Ectodermal cell (in vitro differentiated cells): ENCODE measurements at regions not wholly inside any gene's neighbourhood (a gene's known extent, or its start where the extent isn't known, plus 50 kb on each side); places are given as distances from the start of the nearest gene placed in this dataset.
A peak's percentile ranks its signal among the peaks of the same experiment; 100 is the strongest.
"Not testable (repeated sequence)": the region's sequence is repeated elsewhere in the genome, so short reads cannot be mapped to it uniquely, and the experiment has no call there.

Source experiments
- H3K27ac ChIP-seq: 2 replicates; pipeline ENCODE4 v1.7.0; 2013; ENCODE audit warnings: mild to moderate bottlenecking, low read depth, low read length; ENCODE audit not compliant: insufficient read depth, poor library complexity, severe bottlenecking
- H3K27me3 ChIP-seq: 2 replicates; pipeline ENCODE4 v1.7.0; 2013; ENCODE audit warnings: mild to moderate bottlenecking, low read length; ENCODE audit not compliant: insufficient read depth, control insufficient read depth, poor library complexity, severe bottlenecking
- H3K36me3 ChIP-seq: one replicate; pipeline ENCODE4 v1.7.0; 2013; ENCODE audit warnings: low read length; ENCODE audit not compliant: control insufficient read depth, insufficient read depth
- H3K4me1 ChIP-seq: one replicate; pipeline ENCODE4 v1.7.0; 2013; ENCODE audit warnings: low read length; ENCODE audit not compliant: control insufficient read depth, insufficient read depth
- H3K4me3 ChIP-seq: 2 replicates; pipeline ENCODE4 v1.7.0; 2013; ENCODE audit warnings: low read depth, low read length, control low read depth; ENCODE audit not compliant: insufficient read depth
- H3K9me3 ChIP-seq: 2 replicates; pipeline ENCODE4 v1.7.0; 2013; ENCODE audit warnings: mild to moderate bottlenecking, low read length, moderate library complexity; ENCODE audit not compliant: control insufficient read depth
- WGBS, 2 experiments: methylation state at CpG; one replicate each; pipeline ENCODE4 v1.1.7; 2013; ENCODE audit warnings: missing lambda C conversion rate in 2 of 2; 5-methylcytosine and 5-hydroxymethylcytosine counted together

DNA sequence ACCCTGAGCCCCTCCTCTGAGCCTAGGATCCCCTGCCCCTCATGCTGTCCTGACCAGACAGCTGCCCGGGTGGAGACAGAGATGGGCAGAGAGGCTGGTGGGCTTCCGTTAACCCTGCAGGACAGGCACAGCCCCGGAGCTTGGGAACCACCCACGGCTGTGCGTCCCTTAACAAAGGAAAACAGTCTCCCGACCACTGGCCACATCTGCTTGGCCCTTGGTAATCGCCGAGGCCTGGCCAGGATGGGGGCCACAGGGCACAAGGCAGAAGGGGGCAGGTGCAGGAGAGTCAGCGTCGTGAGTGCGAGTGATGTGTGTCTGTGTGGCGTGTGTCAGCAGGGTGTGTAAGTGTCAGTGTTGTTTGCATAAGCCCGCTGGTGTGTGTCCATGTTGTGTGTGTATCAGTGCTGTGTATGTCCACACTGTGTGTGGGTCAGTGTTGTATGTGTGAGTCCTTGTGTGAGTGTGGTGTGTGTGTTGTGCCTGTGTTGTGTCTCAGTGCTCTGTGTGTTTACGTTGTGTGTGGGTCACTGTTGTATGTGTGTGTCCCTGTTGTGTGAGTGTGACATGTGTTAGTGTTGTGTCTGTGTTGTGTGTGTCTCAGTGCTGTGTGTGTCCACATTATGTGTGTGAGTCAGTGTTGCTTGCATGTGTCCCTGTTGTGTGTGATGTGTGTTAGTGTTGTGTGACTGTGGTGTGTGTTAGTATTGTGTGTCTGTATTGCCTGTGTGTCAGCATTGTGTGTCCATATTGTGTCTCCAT is 369.5 kb downstream of the BRD1 start:
- Histone ChIP-seq H3K27me3 (no peaks in the 10 kb centered on the region), H3K9me3 (no peaks in the 10 kb centered on the region), H3K27ac (no peak overlapping the region), H3K36me3 (no peaks in the 10 kb centered on the region), H3K4me1 (peaks cover 5% of the 10 kb centered on the region), H3K4me3 (no peak overlapping the region)
- 93 to 95% methylated on average over 14 of the region's 14 CpGs for WGBS, 2 experiments

DNA sequence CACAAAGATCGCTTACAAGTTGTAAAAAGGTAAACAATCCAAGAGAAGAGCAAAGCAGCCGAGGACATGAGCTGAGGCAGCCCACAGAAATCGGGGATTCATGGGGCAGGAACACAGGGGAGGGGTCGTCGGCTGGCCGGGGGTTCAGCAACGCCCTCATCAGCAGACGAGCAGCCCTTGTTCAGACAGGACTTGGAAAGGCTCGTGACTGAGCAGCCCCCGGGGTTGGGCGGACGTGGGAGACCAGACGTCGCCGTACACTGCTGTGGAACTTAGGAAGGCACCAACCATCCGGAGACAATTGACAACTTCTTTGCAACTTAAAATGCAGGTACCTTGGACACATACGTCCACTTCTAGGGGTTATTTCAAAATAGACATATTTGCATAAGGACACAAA is 370.5 kb downstream of the BRD1 start:
- Histone ChIP-seq H3K9me3 (no peaks in the 10 kb centered on the region), H3K4me1 (peaks cover 5% of the 10 kb centered on the region), H3K36me3 (no peaks in the 10 kb centered on the region), H3K4me3 (no peak overlapping the region), H3K27me3 (no peaks in the 10 kb centered on the region), H3K27ac (no peak overlapping the region)
- 88% methylated on average over 17 of the region's 17 CpGs for WGBS, 2 experiments

DNA sequence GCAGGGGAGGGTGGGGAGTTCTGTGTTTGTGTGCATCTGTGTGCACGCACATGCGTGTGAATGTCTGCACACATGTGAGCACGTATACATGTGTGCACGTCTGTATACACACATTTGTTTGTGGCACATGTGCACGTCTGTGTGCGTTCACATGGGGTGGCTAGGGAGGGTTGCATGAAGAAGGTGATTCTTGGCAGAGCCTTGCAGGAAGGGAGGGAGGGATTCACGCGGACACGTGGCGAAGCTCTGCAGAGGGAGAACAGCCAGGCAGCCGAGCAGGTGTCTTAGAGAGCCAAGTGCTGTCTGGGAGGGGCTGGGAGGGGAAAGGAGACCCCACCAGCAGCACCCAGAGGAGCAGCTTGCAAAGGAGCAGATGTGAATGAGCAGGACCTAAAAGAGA is 372.1 kb downstream of the BRD1 start:
- Histone ChIP-seq H3K4me1 (peaks cover 9% of the 10 kb centered on the region), H3K9me3 (no peaks in the 10 kb centered on the region), H3K4me3 (no peak overlapping the region), H3K27me3 (no peaks in the 10 kb centered on the region), H3K27ac (no peak overlapping the region), H3K36me3 (no peaks in the 10 kb centered on the region)
- WGBS, 2 experiments = 87 to 90% methylated on average over 11 of the region's 11 CpGs

DNA sequence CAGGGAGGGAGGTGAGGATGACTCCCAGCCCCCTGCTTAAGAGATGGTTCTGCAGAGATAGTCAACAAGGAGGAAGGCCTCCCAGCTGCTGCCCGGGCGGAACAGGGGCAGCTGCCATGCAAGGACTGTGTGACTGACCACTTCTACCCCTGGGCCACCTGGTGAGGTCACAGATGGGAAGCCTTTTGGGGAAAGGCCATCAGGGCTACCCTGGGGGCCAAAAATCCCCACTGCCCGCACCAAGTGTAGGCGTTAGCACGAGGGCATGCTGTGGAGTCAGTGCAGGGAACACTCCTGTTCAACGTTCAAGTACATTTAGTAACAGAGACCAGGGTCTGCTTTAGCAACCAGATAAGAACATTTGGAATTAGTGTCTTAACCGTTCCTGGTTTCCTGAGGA is 372.9 kb downstream of the BRD1 start:
- H3K4me3 ChIP-seq = no peak overlapping the region
- peaks cover 16% of the 10 kb centered on the region for H3K4me1 ChIP-seq
- H3K27ac ChIP-seq = no peak overlapping the region
- H3K27me3 ChIP-seq = no peaks in the 10 kb centered on the region
- H3K36me3 ChIP-seq = no peaks in the 10 kb centered on the region
- WGBS, 2 experiments = 93 to 94% methylated on average over 7 of the region's 7 CpGs
- no peaks in the 10 kb centered on the region for H3K9me3 ChIP-seq

DNA sequence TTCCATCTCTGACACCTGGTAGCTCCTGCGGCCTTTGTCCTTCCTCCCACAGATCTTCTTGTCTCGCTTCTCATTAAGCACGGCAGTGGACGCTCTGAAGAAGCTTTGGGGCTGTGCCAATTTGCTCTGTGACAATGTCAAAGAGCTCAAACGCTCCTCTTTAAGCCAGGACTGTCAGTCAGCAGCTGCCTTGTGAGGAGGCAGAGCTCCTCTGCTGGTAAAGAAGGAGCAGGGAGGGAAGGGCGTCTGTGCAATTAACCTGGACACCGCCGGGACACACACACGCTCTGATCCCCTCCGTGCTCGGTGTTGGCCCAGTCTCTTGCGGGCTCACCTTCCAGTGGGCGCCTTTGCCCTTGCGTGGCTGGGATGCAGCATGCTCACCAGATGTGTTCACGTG is 373.9 kb downstream of the BRD1 start:
- H3K27me3 ChIP-seq = no peaks in the 10 kb centered on the region
- no peak overlapping the region for H3K4me3 ChIP-seq
- no peaks in the 10 kb centered on the region for H3K36me3 ChIP-seq
- H3K9me3 ChIP-seq = no peaks in the 10 kb centered on the region
- peaks cover 21% of the 10 kb centered on the region for H3K4me1 ChIP-seq
- WGBS, 2 experiments = 88 to 90% methylated on average over 15 of the region's 15 CpGs
- H3K27ac ChIP-seq = no peak overlapping the region

DNA sequence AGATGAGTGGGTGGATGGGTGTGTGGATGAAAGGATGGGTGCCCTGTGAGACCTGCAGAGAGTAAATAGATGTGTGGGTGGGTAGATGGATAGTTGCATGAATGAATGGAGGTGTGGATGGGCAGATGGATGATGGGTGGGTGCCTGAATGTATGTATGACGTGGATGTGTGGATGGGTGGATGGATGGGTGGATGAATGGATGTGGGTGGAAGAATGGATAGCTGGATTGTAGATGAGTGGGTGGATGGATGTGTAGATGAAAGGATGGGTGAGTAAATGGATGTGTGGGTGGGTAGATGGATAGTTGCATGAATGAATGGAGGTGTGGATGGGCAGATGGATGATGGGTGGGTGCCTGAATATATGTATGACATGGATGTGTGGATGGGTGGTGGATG is 374.7 kb downstream of the BRD1 start:
- not testable (repeated sequence) for H3K27me3 ChIP-seq, H3K36me3 ChIP-seq, H3K27ac ChIP-seq, H3K4me3 ChIP-seq, H3K9me3 ChIP-seq
- 93 to 98% methylated on average over 1 of the region's 1 CpG for WGBS, 2 experiments
- H3K4me1 ChIP-seq = peaks cover 21% of the 10 kb centered on the region

DNA sequence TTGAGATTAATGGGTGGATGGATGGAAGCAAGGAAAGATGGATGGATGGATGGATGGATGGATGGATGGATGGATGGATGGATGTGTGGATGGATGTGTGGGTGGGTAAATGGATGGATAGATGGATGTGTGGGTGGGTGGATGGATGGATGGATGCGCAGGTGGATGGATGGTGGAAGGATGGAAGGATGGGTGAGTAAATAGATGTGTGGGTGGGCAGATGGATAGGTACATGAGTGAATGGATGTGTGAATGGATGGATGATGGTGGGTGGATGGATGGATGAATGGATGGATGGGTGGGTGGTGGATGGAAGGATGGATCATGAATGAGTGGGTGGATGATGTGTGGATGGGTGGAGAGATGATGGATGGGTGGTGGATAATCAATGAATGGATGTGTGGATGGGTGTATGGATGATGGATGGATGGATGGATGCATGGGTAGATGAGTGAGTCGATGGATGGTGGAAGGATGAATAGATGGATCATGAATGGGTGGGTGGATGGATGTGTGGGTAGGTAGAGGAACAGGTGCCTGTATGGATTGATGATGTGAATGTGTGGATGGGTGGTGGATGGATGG is 375.2 kb downstream of the BRD1 start:
- Histone ChIP-seq H3K4me3 (no peak overlapping the region), H3K36me3 (no peaks in the 10 kb centered on the region), H3K27ac (no peak overlapping the region), H3K4me1 (peaks cover 21% of the 10 kb centered on the region), H3K9me3 (no peaks in the 10 kb centered on the region), H3K27me3 (no peaks in the 10 kb centered on the region)
- 95% methylated on average over 2 of the region's 2 CpGs for WGBS, 2 experiments

DNA sequence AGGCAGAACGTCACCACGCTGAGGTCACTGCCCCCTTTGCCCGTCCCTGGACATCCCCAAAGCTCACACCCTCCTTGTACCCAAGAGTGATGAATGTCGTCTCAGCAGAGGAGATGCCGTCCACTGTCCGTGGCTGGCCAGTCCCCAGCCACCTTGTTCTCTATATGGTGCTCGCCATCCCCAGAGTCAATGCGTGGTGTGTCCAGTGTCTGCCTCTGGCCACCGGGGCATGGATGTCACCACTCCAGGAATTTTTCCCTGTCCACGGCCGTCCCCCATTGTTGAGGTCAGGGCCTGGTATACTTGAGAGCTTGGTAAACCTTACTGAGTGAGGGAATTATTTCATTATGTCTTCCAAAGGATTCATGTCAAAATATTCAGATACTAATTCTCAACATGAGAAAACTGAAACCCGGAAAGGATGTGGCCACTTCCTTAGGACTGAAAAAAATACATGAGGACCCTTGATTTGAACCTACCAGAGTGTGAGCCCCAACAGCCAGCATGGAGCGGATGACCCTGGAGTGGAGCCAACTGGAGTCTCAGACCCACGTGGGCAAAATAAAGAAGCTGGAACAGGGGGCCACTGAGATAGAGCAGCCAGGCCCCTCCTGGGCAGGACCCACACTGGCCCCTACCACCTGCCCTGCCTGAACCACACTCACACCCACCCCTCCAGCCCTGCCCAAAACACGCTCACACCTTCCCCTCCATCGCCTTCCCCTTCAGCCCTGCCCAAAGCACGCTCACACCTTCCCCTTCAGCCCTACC is 376.4 kb downstream of the BRD1 start:
- Histone ChIP-seq H3K4me3 (no peak overlapping the region), H3K27ac (no peak overlapping the region), H3K9me3 (no peaks in the 10 kb centered on the region), H3K27me3 (no peaks in the 10 kb centered on the region), H3K36me3 (no peaks in the 10 kb centered on the region), H3K4me1 (peaks cover 21% of the 10 kb centered on the region)
- 64 to 66% methylated on average over 17 of the region's 17 CpGs for WGBS, 2 experiments

DNA sequence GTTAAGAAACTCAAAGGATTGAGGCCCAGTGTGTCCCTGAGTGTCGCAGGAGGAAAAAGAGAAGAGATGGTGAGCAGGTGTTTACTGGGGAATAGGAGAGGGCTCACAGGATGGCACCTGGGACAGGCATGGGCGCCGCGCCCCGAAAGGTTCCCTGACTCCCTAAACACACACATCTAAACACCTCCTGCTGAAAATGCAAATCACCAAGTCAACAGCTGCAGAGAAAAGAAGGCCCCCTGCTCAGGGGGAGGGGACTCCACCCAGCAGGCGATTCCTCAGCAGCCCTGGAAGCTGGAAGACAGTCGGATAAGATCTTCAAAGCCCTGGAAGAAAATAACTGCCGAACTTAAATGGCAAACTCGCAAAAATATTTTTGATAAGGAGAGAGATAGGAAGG is 377.2 kb downstream of the BRD1 start:
- Histone ChIP-seq H3K4me1 (peaks cover 21% of the 10 kb centered on the region), H3K9me3 (no peaks in the 10 kb centered on the region), H3K4me3 (no peak overlapping the region), H3K27ac (peak overlapping the region; percentile 48), H3K27me3 (no peaks in the 10 kb centered on the region), H3K36me3 (no peaks in the 10 kb centered on the region)
- WGBS, 2 experiments = 2% methylated on average over 9 of the region's 9 CpGs

DNA sequence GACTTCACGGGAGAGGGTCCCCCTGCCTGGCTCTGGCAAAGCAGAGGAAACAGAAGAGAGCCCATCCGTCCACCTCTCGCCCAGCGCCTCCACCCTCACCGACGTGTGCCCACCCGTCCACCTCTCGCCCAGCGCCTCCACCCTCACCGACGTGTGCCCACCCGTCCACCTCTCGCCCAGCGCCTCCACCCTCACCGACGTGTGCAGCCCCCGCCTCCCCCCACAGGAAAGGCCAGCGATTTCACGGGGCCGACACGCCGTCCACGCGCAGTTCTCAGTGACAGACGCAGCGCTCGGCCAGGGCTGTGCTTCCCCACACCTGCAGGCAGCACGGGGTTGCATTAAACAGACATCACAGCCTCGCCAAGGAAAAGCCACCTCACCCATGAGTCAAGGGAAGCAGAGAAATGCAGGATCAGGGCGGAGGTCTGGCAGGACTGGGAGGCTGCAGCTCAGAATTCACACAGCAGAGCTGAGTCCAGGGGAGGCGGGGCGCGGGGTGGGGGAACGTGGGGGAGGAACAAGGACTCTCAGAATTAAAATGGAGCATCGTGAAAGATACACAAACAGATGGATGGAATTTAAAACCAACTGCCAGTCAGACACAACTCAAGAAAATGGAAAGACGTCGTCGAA is 377.7 kb downstream of the BRD1 start:
- H3K27ac ChIP-seq = peak overlapping the region; percentile 36
- H3K27me3 ChIP-seq = no peaks in the 10 kb centered on the region
- no peaks in the 10 kb centered on the region for H3K9me3 ChIP-seq
- no peaks in the 10 kb centered on the region for H3K36me3 ChIP-seq
- WGBS, 2 experiments = 30 to 32% methylated on average over 37 to 38 of the region's 38 CpGs
- H3K4me3 ChIP-seq = no peak overlapping the region
- H3K4me1 ChIP-seq = peaks cover 21% of the 10 kb centered on the region
